Stomach (tissue), 4 donors: ENCODE measurements at regions not wholly inside any gene's neighbourhood (a gene's known extent, or its start where the extent isn't known, plus 50 kb on each side); places are given as distances from the start of the nearest gene placed in this dataset.

ENCODE experiments used
- CTCF ChIP-seq, 7 experiments: fragments of 450-650 bp in 4 of 7; fragments of 200-600 bp in 3 of 7; sonication (generic) in 3 of 7; IDR thresholded peaks; one replicate each; pipeline ENCODE4 v1.5.1; 2016 to 2019; ENCODE audit warnings: antibody characterized with exemption in 7 of 7, control low read depth in 2 of 7, mild to moderate bottlenecking in 1 of 7
- POLR2A ChIP-seq, 4 donors: fragments of 450-650 bp; IDR thresholded peaks; one replicate each; pipeline ENCODE4 v1.6.1; 2016; ENCODE audit warnings: antibody characterized with exemption in 4 of 4, control low read depth in 2 of 4, mild to moderate bottlenecking in 1 of 4, moderate library complexity in 1 of 4

- no peak for TF ChIP-seq CTCF (IDR thresholded peaks at IDR 0.05)
- TF ChIP-seq POLR2A (IDR thresholded peaks at IDR 0.05) = no peak
These were observed 68.8 kb upstream of the IFNG-AS1 start for GRCh38 chr12:67920413-67920812.
